Heart left ventricle (tissue), 16 donors: ENCODE measurements at regions not wholly inside any gene's neighbourhood (a gene's known extent, or its start where the extent isn't known, plus 50 kb on each side); places are given as distances from the start of the nearest gene placed in this dataset.

Experiments used
- ATAC-seq, 4 donors: fragments of 200-7000 bp; cut with Tn5 transposase; one replicate each; pipeline ENCODE4 v1.9.1; 2020 to 2022; ENCODE audit warnings: moderate library complexity in 4 of 4, mild to moderate bottlenecking in 3 of 4, moderate number of reproducible peaks in 1 of 4
- DNase-seq, 5 donors: peaks; one replicate each; pipeline ENCODE4 v3.0.0-alpha.2; 2020
- H3K27ac ChIP-seq, 12 donors: fragments of 200-600 bp; sonication (generic) in 4 of 12; one replicate each; pipeline versions ENCODE4 v1.5.0 to v1.8.0; 2016 to 2022; ENCODE audit warnings: mild to moderate bottlenecking in 2 of 12
- H3K27me3 ChIP-seq, 9 donors: fragments of 200-600 bp; sonication (generic) in 2 of 9; one replicate each; pipeline versions ENCODE4 v1.5.1 to v1.8.0; 2016 to 2022; ENCODE audit warnings: mild to moderate bottlenecking in 3 of 9
- H3K36me3 ChIP-seq, 9 donors: fragments of 200-600 bp; sonication (generic) in 2 of 9; one replicate each; pipeline versions ENCODE4 v1.5.0 to v1.8.0; 2018 to 2022; ENCODE audit warnings: mild to moderate bottlenecking in 2 of 9
- H3K4me1 ChIP-seq, 12 donors: fragments of 200-600 bp; sonication (generic) in 4 of 12; one replicate each; pipeline versions ENCODE4 v1.5.0 to v1.8.0; 2016 to 2022; ENCODE audit warnings: mild to moderate bottlenecking in 3 of 12
- H3K4me3 ChIP-seq, 12 donors: fragments of 200-600 bp; sonication (generic) in 4 of 12; one replicate each; pipeline versions ENCODE4 v1.5.0 to v1.8.0; 2017 to 2022; ENCODE audit warnings: mild to moderate bottlenecking in 9 of 12, moderate library complexity in 4 of 12
- H3K9me3 ChIP-seq, 12 donors: fragments of 200-600 bp; sonication (generic) in 4 of 12; one replicate each; pipeline versions ENCODE4 v1.5.0 to v1.8.0; 2016 to 2022; ENCODE audit warnings: mild to moderate bottlenecking in 1 of 12
- CTCF ChIP-seq, 12 donors: fragments of 200-600 bp; sonication (generic) in 4 of 12; IDR thresholded peaks; one replicate each; pipeline versions ENCODE4 v1.5.0 to v1.8.0; 2018 to 2022; ENCODE audit warnings: antibody characterized with exemption in 12 of 12, mild to moderate bottlenecking in 5 of 12
- POLR2A ChIP-seq, 2 donors: fragments of 450-650 bp; IDR thresholded peaks; one replicate each; pipeline ENCODE4 v1.6.1; 2017; ENCODE audit warnings: antibody characterized with exemption in 2 of 2, mild to moderate bottlenecking in 2 of 2, moderate library complexity in 2 of 2
- WGBS, 4 donors: extraction: QIAGEN DNeasy Blood & Tissue Kit in 2 of 4; methylation state at CpG; one replicate each; pipeline versions ENCODE4 v1.1.5 to v1.1.7; 2013 to 2018; 5-methylcytosine and 5-hydroxymethylcytosine counted together
- intact Hi-C, 10 donors: fragments of 100-400 bp; cut with DNase I; formaldehyde crosslinking; loops; one replicate each; pipeline versions ENCODE4 v1.11.1 to v1.14.2; 2022
- donor health status: ischemic (EF 13 %, LVEDD 7.1; RV severe dilation, severe dysfunction).
- donor health status: healthy with polysubstance abuse.
- donor health status: DM: no; HTN: yes; CAD: no.
- donor health status: DM: no; HTN: no; CAD: no.
- donor health status: ischemic (EF 25% LVEDD 6.9; RV normal size, moderate dysfunction).
- donor health status: ischemic (EF 25% LVEDD 5.7; RV mildly dilated, moderate dysfunction).
- donor health status: healthy.
- donor health status: DM: yes; HTN: yes; CAD: no.
- donor health status: ischemic (EF 35%, LVEDD 5.7; RV mildly dilated, moderate dysfunction).
- donor health status: nonischemic (EF 11% LVEDD 7.7; RV severe dilation, severe dysfunction).
- donor health status: DM: yes; HTN: yes; CAD: no.
- donor health status: PGD.
- donor health status: ischemic (EF 29% LVEDD 5.4; RV normal size, mild dysfunction).
- donor health status: nonischemic (EF 23%, LVEDD 6.1; RV moderate dilation, normal function).

GRCh38 chr5:3060283-3060682 is 308.8 kb upstream of the IRX2 start:
- TF ChIP-seq CTCF (IDR thresholded peaks at IDR 0.05): no peak
- TF ChIP-seq POLR2A (IDR thresholded peaks at IDR 0.05): no peak
- 93 to 96% (median 94%) methylated on average over 2 of the region's 2 CpGs for WGBS, 4 donors
- no peaks in the 10 kb centered on the region for H3K36me3 ChIP-seq
- H3K27ac ChIP-seq: no peak overlapping the region
- intact Hi-C loops: no loop called here
- no peak overlapping the region for H3K4me3 ChIP-seq
- DNase-seq: no peak
- no peak for ATAC-seq
- peaks cover 0 to 42% (median 4%) of the 10 kb centered on the region in 12 donors for H3K9me3 ChIP-seq
- H3K27me3 ChIP-seq: no peaks in the 10 kb centered on the region
- H3K4me1 ChIP-seq: no peaks in the 10 kb centered on the region

DNA sequence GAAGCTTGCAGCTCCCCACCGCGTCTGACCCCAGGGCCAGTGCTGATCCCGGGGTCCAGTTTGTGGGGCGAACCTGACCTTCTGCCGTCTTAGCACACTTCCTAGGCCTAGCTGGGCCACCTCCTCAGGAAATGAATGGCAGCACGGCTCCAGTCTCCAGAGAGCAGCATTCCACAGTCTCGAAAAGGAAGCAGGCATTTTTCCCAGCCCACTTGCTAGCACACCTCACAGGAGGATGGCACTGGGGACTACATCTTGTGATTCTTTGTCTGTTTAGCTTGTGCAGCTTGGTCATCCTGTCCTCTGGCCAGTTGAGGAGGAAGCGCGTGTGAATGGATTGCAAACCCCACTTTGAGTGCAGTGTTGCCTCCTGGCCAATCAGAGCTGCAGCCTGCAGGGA is 308.0 kb upstream of the IRX2 start:
- DNase-seq (no peak), ATAC-seq (no peak)
- Histone ChIP-seq H3K27me3 (no peaks in the 10 kb centered on the region), H3K27ac (no peak overlapping the region), H3K4me1 (no peaks in the 10 kb centered on the region), H3K9me3 (peaks cover 0 to 42% (median 4%) of the 10 kb centered on the region in 12 donors), H3K4me3 (no peak overlapping the region), H3K36me3 (no peaks in the 10 kb centered on the region)
- TF ChIP-seq POLR2A (IDR thresholded peaks at IDR 0.05) (no peak), CTCF (IDR thresholded peaks at IDR 0.05) (no peak)
- intact Hi-C loops: no loop called here
- 52 to 73% (median 63%) methylated on average over 9 of the region's 9 CpGs for WGBS, 4 donors

DNA sequence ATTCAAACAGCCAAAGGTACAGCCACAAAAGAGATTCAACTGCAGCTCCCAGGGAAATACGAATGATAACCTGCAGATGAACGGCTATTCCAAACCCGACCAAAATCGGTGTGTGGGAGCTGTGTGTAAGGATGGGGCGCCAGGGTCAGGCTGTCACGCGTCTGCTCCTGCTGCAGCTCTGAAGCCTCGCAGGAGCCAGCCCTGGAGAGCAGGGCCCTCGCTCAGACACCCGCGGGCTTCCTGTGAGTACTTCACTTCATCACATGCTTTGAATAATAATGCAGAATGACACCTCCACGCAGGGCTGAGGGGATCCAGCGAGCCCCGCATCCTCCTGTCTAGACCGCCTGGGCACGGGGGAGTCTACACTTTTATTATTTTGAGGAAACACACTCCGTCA is 307.5 kb upstream of the IRX2 start:
- no peak for DNase-seq
- H3K27ac ChIP-seq: no peak overlapping the region
- no peaks in the 10 kb centered on the region for H3K27me3 ChIP-seq
- no peak for TF ChIP-seq POLR2A (IDR thresholded peaks at IDR 0.05)
- WGBS, 4 donors: 34 to 43% (median 39%) methylated on average over 16 to 17 of the region's 17 CpGs
- no peak for ATAC-seq
- intact Hi-C loops: no loop called here
- H3K36me3 ChIP-seq: no peaks in the 10 kb centered on the region
- H3K4me3 ChIP-seq: no peak overlapping the region
- peaks cover 0 to 42% (median 4%) of the 10 kb centered on the region in 12 donors for H3K9me3 ChIP-seq
- H3K4me1 ChIP-seq: no peaks in the 10 kb centered on the region

DNA sequence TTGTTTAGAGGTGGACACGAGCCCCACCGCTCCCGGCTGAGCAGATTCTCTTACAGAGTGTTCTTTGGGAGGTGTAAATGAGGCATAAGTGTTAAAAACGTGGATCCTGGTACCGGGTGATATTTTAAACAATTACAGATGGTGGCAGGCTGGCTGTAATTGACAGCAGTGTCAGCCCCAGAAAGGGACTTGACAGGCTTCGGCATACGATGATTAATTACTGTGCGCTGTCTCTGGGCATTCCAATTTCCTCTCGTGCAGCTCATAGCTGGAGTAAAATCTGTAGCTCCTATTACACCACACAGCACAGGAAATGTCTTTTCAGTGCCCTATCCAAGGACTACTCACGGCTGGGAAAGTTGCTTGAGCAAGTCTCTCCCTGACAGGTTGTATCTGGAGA is 305.4 kb upstream of the IRX2 start:
- H3K27me3 ChIP-seq: no peaks in the 10 kb centered on the region
- H3K9me3 ChIP-seq: peaks cover 0 to 31% (median 4%) of the 10 kb centered on the region in 12 donors
- no peak overlapping the region for H3K27ac ChIP-seq
- no peaks in the 10 kb centered on the region for H3K4me1 ChIP-seq
- H3K4me3 ChIP-seq: no peak overlapping the region
- intact Hi-C loops: no loop called here
- ATAC-seq: no peak
- no peak for DNase-seq
- H3K36me3 ChIP-seq: no peaks in the 10 kb centered on the region
- WGBS, 4 donors: 33 to 51% (median 41%) methylated on average over 9 to 10 of the region's 10 CpGs
- TF ChIP-seq CTCF (IDR thresholded peaks at IDR 0.05) (no peak), POLR2A (IDR thresholded peaks at IDR 0.05) (no peak)

DNA sequence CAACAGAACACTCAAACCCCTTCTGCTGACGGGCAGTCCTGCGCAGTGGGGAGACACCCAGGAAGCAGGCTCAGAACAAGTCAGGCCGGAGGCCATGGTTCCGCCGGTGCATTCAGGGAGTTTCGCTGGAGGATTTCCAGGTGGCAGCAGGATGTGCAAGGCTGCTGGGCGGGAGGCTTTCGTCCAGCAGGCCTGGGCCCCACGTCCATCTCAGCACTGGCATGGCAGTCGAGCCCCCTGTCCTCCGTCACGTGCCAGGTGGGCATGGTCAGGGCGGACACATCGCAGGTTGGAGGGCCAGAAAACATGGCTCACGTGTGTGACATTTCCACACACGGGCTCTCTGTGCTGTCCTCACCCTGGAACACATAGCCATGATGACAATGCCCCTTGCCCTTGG is 299.9 kb upstream of the IRX2 start:
- Histone ChIP-seq H3K36me3 (no peaks in the 10 kb centered on the region), H3K27me3 (no peaks in the 10 kb centered on the region), H3K4me3 (no peak overlapping the region), H3K9me3 (peaks cover 0 to 4% (median 0%) of the 10 kb centered on the region in 12 donors), H3K27ac (no peak overlapping the region), H3K4me1 (no peaks in the 10 kb centered on the region)
- DNase-seq (no peak), ATAC-seq (no peak)
- intact Hi-C loops: no loop called here
- 85 to 93% (median 89%) methylated on average over 13 to 16 of the region's 16 CpGs for WGBS, 4 donors
- TF ChIP-seq CTCF (IDR thresholded peaks at IDR 0.05) (no peak), POLR2A (IDR thresholded peaks at IDR 0.05) (no peak)
